ENCODE measurements at regions not wholly inside any gene's neighbourhood (a gene's known extent, or its start where the extent isn't known, plus 50 kb on each side); places are given as distances from the start of the nearest gene placed in this dataset.

- Histone ChIP-seq H3K27me3 (peaks cover 0 to 39% of the 10 kb centered on the region in 2 donors), H3K27ac (no peak overlapping the region), H3K36me3 (no peaks in the 10 kb centered on the region), H3K4me3 (no peak overlapping the region), H3K9me3 (no peaks in the 10 kb centered on the region), H3K4me1 (no peaks in the 10 kb centered on the region)
- no peak for DNase-seq (ENCODE audit: low spot score in 2 of 2)
- intact Hi-C loops (cut with DNase I; ENCODE audit: low total_unique reads), result no loop called here
- TF ChIP-seq CTCF (IDR thresholded peaks at IDR 0.05) (no peak), POLR2A (IDR thresholded peaks at IDR 0.05) (no peak), POLR2AphosphoS5 (IDR thresholded peaks at IDR 0.05) (no peak)
These were observed 126.1 kb downstream of the ASB9 start for GRCh38 chrX:15143825-15144121.

- Histone ChIP-seq H3K9me3 (no peaks in the 10 kb centered on the region), H3K4me1 (no peaks in the 10 kb centered on the region), H3K36me3 (no peaks in the 10 kb centered on the region), H3K4me3 (no peak overlapping the region), H3K27ac (no peak overlapping the region), H3K27me3 (peaks cover 0 to 39% of the 10 kb centered on the region in 2 donors)
- peak; percentile 28 to 51 for DNase-seq (ENCODE audit: low spot score in 2 of 2)
- intact Hi-C loops (cut with DNase I; ENCODE audit: low total_unique reads), result no loop called here
- TF ChIP-seq POLR2A (IDR thresholded peaks at IDR 0.05) (no peak), CTCF (IDR thresholded peaks at IDR 0.05) (peak; percentile 30 to 62 (median 53))
These were observed 126.6 kb downstream of the ASB9 start for GRCh38 chrX:15143050-15143824.

GRCh38 chrX:15142084-15142715, 127.7 kb downstream of the ASB9 start:
- intact Hi-C loops (cut with DNase I; ENCODE audit: low total_unique reads), result no loop called here
- no peak for DNase-seq (ENCODE audit: low spot score in 2 of 2)
- no peaks in the 10 kb centered on the region for H3K36me3 ChIP-seq

GRCh38 chrX:15136795-15137194, 133.1 kb downstream of the ASB9 start:
- intact Hi-C loops (cut with DNase I; ENCODE audit: low total_unique reads), result no loop called here
- no peak overlapping the region for H3K27ac ChIP-seq
- peaks cover 0 to 9% of the 10 kb centered on the region in 2 donors for H3K27me3 ChIP-seq
- H3K4me3 ChIP-seq, result no peak overlapping the region
- H3K9me3 ChIP-seq, result no peaks in the 10 kb centered on the region
- no peaks in the 10 kb centered on the region for H3K4me1 ChIP-seq
- TF ChIP-seq POLR2AphosphoS5 (IDR thresholded peaks at IDR 0.05), result no peak
- no peak for TF ChIP-seq CTCF (IDR thresholded peaks at IDR 0.05)
- TF ChIP-seq POLR2A (IDR thresholded peaks at IDR 0.05), result no peak
- H3K36me3 ChIP-seq, result no peaks in the 10 kb centered on the region
- no peak for DNase-seq (ENCODE audit: low spot score in 2 of 2)

More at GRCh38 chrX:15142084-15142715, 127.7 kb downstream of the ASB9 start:
- Histone ChIP-seq H3K27ac (no peak overlapping the region), H3K9me3 (no peaks in the 10 kb centered on the region), H3K4me1 (no peaks in the 10 kb centered on the region), H3K4me3 (no peak overlapping the region), H3K27me3 (peaks cover 0 to 32% of the 10 kb centered on the region in 2 donors)
- no peak for TF ChIP-seq POLR2AphosphoS5 (IDR thresholded peaks at IDR 0.05)
- TF ChIP-seq CTCF (IDR thresholded peaks at IDR 0.05), result no peak
- TF ChIP-seq POLR2A (IDR thresholded peaks at IDR 0.05), result no peak

- Histone ChIP-seq H3K9me3 (no peaks in the 10 kb centered on the region), H3K36me3 (no peaks in the 10 kb centered on the region), H3K4me3 (no peak overlapping the region), H3K27ac (no peak overlapping the region), H3K4me1 (no peaks in the 10 kb centered on the region), H3K27me3 (peaks cover 0 to 24% of the 10 kb centered on the region in 2 donors)
- DNase-seq (ENCODE audit: low spot score in 2 of 2), result no peak
- TF ChIP-seq POLR2A (IDR thresholded peaks at IDR 0.05) (no peak), POLR2AphosphoS5 (IDR thresholded peaks at IDR 0.05) (no peak), CTCF (IDR thresholded peaks at IDR 0.05) (no peak)
- intact Hi-C loops (cut with DNase I; ENCODE audit: low total_unique reads), result no loop called here
These were observed 140.5 kb downstream of the ASB9 start for GRCh38 chrX:15129412-15129811.

Data from breast epithelium (tissue), 4 donors.